GM21529 (cell line): ENCODE measurements at regions not wholly inside any gene's neighbourhood (a gene's known extent, or its start where the extent isn't known, plus 50 kb on each side); places are given as distances from the start of the nearest gene placed in this dataset.
"Not testable (repeated sequence)": the region's sequence is repeated elsewhere in the genome, so short reads cannot be mapped to it uniquely, and the experiment has no call there.

Experiments used
- ATAC-seq: cut with Tn5 transposase; IDR thresholded peaks from one replicate; pipeline ENCODE4 v1.9.1; 2021; ENCODE audit not compliant: unreplicated experiment

DNA sequence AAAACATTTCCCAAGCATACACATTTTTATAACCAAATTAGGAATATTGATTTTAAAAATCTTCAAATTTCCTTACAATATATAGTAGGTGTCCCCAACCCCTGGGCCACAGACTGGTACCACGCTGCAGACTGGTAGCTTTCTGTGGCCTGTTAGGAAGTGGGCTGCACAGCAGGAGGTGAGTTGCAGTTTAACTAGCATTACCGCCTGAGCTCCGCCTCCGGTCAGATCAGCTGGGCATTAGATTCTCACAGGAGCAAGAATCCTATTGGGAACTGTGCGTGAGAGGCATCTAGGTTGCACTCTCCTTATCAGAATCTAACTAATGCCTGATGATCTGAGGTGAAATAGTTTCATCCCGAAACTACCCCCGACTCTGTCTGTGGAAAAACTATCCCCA is 62.1 kb downstream of the ZWINT start:
- no peak for ATAC-seq

- ATAC-seq: peak; percentile 86
Measured at GRCh38 chr10:56296618-56297017, 64.4 kb downstream of the ZWINT start.

- ATAC-seq: no peak
Measured at GRCh38 chr10:56288403-56288802, 72.7 kb downstream of the ZWINT start.

GRCh38 chr10:56286096-56286495 is 75.0 kb downstream of the ZWINT start:
- ATAC-seq: no peak

- no peak for ATAC-seq
Measured at GRCh38 chr10:56279270-56279669, 81.8 kb downstream of the ZWINT start.

GRCh38 chr10:56269181-56269580 is 91.9 kb downstream of the ZWINT start:
- ATAC-seq: no peak

- no peak for ATAC-seq
Measured at GRCh38 chr10:56266120-56266519, 94.9 kb downstream of the ZWINT start.

DNA sequence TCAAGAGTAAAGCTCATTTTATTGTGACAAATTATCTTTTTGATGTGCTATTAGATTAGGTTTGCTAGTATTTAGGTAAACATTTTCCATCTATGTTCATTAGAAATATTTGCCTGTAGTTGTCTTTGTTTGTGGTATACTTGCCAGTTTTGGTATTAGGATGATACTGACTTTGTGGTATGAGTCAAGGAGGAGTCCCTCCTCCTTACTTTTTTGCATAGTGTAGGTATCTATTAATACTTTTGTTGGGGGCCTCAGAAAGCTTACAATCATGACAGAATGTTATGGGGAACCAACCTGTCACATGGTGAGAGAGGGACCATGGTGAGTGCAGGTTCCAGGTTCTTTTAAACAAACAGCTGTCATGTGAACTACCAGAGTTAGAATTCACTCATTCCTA is 102.1 kb downstream of the ZWINT start:
- no peak for ATAC-seq

GRCh38 chr10:56258378-56258777 is 102.7 kb downstream of the ZWINT start:
- ATAC-seq: no peak

DNA sequence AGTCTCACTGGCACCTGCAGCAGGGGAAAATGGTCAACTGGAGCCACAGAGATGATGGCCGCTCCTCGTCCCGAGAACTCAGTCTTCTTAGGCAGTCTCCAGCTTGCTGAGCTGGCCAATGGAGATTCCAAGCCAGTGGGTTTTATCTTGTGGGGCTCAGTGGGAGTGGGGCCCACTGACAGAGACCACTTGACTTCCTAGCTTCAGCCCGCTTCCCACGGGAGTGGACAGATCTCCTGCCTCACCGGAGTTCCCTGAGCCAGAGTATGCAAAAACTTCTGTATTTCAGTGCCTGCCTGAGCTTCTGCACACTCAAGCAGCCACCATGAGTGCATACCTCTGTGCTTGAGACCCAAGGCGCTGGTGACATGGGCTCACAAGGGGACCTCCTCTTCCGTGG is 105.8 kb downstream of the ZWINT start:
- ATAC-seq: no peak

GRCh38 chr10:56240471-56240870 is 120.6 kb downstream of the ZWINT start:
- ATAC-seq: no peak

DNA sequence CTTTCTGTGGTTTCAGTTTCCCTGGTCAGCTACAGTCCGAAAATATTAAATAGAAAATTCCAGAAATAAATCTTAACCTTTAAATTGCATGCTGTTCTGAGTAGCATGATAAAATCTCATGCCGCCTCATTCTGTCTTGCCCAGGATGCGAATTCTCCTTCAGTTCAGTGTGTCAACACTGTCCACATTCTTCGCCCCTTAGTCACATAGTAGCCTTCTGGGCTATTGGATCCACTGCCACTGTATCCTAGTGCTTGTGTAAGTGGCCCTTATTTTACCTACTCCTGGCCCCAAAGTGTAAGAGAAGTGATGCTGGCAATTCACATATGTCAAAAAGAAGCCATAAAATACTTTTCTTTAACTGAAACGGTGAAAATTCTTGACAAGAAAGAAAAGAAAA is 129.6 kb downstream of the ZWINT start:
- no peak for ATAC-seq

DNA sequence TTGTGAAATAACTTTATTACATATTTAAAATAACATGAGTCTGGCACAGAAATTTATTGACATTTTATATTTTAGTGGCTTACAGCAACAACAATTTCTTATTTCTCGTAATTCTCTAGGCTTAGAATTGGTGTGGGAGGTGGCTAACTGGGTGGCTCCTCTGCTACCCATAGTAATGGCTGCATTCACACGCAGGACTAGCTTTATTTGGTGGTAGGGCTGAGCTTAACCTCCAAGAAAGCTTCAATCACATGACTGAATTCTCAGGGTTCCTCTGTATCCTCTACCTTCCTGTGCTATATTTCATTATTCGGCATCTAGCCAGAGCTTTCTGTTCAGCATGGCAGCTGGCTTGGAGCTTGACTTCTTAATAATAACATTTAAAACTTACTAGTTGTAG is 138.8 kb downstream of the ZWINT start:
- no peak for ATAC-seq

- no peak for ATAC-seq
Measured at GRCh38 chr10:56212951-56213350, 148.1 kb downstream of the ZWINT start.

- no peak for ATAC-seq
Measured at GRCh38 chr10:56181607-56182006, 179.5 kb downstream of the ZWINT start.

DNA sequence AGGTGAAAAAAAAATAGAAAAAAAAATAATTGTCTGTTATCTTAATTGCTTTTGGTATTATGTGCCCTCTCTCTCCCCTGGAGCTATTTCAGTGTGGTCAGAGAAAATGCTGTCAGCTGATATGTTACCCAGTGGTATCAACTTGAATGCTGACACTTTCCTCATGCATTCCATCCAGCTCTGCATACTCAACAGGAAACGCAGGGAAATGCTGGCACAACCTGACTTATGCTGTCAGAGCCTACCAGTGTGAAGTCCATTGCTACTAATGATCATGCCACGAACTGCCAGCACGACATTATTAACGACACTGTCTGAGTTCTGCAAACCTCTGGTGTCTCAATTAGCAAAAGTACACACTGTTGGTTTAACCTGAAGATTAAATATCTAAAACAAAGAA is 182.8 kb downstream of the ZWINT start:
- no peak for ATAC-seq

DNA sequence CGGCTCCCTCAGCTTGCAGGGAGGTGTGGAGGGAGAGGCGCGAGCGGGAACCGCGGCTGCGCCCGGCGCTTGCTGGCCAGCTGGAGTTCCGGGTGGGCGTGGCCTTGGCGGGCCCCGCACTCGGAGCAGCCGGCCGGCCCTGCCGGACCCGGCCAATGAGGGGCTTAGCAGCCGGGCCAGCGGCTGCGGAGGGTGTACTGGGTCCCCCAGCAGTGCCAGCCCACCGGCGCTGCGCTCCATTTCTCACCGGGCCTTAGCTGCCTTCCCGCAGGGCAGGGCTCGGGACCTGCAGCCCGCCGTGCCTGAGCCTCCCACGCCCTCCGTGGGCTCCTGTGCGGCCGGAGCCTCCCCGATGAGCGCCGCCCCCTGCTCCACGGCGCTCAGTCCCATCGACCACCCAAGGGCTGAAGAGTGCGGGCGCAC is 206.0 kb downstream of the ZWINT start:
- not testable (repeated sequence) for ATAC-seq

DNA sequence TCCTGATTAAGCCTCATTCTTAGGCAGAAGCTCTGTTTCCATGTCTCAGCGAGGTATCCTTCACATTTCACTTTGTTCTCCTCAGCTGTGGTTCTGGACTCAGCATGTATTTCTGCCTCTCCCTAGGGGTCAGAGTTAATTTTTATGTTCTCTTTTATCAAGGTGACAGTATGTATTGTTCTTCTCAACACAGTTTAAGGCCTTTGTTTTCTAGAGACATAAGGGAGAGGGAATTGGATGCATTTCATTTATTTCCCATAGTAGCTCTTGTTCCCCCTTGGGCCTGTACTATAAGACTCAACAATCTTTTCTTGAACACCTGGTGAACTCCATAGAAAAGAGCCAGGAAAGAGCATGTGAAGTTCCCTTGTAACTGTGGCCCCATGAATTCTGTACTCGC is 214.3 kb downstream of the ZWINT start:
- ATAC-seq: no peak

- ATAC-seq: no peak
Measured at GRCh38 chr10:56142092-56142728, 218.8 kb downstream of the ZWINT start.

DNA sequence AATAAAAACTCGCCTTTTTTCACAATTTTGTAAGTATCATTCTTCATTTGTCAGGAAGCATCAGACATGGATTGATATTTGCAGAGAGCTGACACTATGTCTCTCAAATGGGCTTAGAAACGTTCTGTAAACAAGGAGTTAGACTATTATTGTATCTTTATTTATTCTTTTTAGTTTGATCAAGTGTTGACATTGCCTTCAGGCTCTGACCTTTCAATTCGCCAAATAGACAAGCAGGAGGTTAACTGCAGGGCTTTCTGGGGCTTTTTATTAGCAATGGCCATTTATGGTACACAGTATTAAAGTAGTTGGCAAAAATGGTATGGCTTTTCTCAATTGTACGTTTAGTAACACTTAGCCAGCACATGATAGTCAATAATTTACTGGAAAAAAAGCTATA is 221.7 kb downstream of the ZWINT start:
- no peak for ATAC-seq

- ATAC-seq: no peak
Measured at GRCh38 chr10:56135828-56136227, 225.2 kb downstream of the ZWINT start.

- ATAC-seq: no peak
Measured at GRCh38 chr10:56123247-56123646, 237.8 kb downstream of the ZWINT start.

GRCh38 chr10:56116684-56117083 is 244.4 kb downstream of the ZWINT start:
- ATAC-seq: no peak
